ENCODE measurements at regions not wholly inside any gene's neighbourhood (a gene's known extent, or its start where the extent isn't known, plus 50 kb on each side); places are given as distances from the start of the nearest gene placed in this dataset.
"Not testable (repeated sequence)": the region's sequence is repeated elsewhere in the genome, so short reads cannot be mapped to it uniquely, and the experiment has no call there.

DNA sequence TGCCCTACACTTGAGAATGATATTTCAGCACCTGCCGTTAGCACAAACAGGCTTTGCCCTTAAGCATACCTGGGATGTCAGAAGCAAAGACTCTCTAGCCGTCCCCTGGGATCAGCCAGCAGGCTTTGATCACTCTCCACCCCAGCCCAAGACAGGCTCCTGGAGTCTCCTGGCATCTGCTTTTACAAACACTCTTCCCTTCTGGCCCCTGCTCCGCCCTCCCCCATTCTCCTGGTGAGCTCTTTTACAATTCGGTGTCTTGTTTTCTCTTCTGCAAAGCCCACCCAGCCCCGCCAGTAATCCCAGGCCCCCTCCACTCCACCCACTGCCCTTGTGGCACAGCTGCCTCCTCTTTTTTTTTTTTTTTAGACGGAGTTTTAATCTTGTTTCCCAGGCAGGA is 50.4 kb downstream of the KATNIP start:
- no peak for DNase-seq

DNA sequence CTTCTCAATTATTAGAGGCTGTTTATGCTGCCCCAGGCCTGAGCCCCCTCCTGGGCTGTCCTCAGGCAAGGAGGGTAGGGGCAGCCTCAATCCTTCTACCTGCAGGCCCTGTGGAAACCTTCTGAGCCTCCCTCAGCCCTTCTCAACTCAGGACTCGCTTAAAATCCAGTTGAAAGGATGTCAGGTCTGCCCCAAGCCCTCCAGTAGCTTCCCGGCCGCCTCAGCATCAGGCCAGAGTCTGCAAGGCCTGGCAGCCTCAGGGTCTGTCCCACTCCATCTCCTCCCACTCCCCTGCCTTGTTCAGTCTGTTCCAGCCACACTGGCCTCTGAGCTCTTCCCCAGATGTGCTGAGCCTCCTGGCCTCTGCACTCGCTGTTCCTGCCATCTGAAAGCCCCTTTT is 52.2 kb downstream of the KATNIP start:
- no peak for DNase-seq

- DNase-seq, result peak; percentile 25
These were observed 55.7 kb downstream of the KATNIP start for GRCh38 chr16:27605500-27606106.

- no peak for DNase-seq
These were observed 61.4 kb downstream of the KATNIP start for GRCh38 chr16:27611340-27611739.

DNA sequence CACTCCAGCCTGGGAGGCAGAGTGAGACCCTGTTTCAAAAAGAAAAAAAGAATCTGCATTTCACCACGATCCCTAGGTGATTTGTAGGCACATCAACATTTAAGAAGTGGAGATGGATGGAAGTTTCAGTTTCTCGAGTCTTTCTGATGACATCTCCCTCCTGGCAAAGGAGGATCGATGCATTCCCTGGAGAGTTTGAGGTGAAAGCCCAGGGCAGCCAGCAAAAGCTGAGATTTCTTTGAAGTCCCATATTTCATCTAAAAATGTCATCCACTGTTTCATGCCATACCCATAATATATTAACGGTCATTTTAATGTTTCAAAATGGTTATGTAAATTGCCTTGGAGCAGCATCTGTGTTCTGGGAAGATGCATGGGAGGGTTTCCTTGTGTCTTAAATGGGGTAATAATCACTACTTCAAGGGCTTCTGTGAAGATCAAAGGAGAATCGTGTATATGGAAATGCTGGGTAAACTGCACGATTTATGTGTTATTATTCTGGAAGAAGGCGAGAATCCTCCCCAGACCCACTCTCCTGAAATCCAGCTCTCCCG is 63.4 kb downstream of the KATNIP start:
- DNase-seq, result no peak

- DNase-seq, result no peak
These were observed 67.7 kb downstream of the KATNIP start for GRCh38 chr16:27617665-27618064.

- no peak for DNase-seq
These were observed 68.2 kb downstream of the KATNIP start for GRCh38 chr16:27618165-27618564.

GRCh38 chr16:27618606-27619327 is 68.8 kb downstream of the KATNIP start:
- no peak for DNase-seq

GRCh38 chr16:27620541-27620940 is 70.6 kb downstream of the KATNIP start:
- no peak for DNase-seq

DNA sequence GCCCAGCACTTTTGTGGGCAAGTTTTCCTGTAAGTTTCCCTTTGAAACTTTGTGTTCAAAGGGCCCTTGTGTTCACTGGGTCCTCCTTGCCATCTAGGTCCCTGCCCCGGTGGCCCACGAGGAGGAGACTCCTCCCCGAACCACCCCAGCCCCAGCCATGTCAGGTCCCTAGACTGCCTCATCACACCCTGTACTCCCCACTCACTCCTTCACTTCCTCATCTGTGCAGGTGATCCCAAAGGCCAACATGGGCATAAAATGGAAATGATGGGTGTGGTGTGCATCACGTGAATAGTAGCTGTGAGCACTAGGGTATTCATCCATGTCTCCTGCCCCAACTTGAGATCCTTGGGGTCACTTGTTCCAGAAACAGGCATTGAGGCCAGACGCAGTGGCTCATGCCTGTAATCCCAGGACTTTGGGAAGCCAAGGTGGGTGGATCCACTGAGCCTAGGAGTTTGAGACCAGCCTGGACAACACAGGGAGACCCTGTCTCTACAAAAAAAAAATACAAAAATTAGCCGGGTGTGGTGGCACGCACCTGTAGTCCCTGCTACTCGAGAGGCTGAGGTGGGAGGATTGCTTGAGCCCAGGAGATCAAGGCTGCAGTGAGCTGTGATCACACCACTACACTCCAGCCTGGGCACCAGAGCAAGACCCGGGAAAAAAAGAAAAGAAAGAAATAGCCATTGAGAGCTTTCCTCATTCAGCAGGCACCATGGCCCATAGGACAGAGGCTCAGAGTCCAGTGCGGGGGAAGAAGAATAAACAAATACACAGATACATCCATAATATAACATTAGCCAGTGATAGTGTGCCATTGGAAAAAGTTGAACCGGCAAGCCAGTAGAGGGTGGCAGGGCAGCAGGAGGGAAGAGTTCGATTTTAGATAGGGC is 74.5 kb downstream of the KATNIP start:
- DNase-seq, result no peak

DNA sequence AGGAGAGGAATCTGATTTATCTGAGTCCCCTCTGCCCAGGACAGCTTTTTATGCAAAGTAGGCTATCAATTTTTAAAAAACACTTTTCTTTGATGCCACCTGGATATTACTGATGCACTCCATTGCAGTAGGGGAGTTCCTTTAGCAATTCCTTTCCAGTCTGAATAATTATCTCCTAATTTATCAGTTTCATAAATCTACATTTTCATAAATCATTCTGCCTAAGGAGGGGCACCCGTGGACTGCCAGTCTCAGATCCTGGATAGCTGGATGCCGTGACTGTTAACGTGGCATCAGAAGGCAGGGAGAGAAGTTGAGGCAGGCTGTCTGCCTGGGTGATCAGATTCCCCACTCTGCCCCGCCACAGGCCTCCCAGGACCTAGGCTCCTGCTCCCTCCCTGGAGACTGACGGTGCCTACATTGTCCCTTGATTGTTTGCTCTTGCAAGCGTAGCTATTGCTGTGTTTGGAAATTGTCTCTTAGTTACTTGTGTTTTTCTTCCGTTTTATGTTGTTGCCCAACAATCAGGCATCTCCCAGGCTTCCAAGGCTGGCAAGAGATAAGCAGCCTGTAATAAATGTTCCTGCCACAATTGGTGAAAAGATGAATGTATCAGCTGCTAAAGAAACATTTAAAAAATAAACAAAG is 75.2 kb downstream of the KATNIP start:
- DNase-seq, result no peak

- DNase-seq, result no peak
These were observed 77.2 kb downstream of the KATNIP start for GRCh38 chr16:27627136-27627535.

GRCh38 chr16:27628241-27628942 is 78.4 kb downstream of the KATNIP start:
- no peak for DNase-seq

GRCh38 chr16:27628943-27629462 is 79.1 kb downstream of the KATNIP start:
- not testable (repeated sequence) for DNase-seq

DNA sequence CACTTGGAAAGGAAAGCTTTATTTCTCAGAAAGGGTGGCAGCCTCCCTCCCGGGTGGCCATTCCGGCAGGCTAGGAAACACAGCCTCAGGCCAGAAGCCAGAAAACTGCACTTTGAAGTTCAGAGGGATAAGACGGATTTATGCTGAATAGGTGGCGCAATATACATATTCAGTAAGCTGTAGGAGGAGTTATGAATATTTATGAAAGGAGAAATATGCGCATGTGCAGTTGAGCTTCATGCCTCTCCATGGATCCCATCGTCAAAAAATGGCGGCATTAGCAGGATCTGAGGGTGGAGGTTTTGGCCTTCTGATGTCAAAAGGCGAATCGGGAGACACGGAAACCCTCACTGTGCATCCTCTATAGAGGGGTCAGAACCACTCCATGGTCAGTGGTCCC is 82.3 kb downstream of the KATNIP start:
- no peak for DNase-seq

- no peak for DNase-seq
These were observed 83.3 kb downstream of the KATNIP start for GRCh38 chr16:27633221-27633620.

DNA sequence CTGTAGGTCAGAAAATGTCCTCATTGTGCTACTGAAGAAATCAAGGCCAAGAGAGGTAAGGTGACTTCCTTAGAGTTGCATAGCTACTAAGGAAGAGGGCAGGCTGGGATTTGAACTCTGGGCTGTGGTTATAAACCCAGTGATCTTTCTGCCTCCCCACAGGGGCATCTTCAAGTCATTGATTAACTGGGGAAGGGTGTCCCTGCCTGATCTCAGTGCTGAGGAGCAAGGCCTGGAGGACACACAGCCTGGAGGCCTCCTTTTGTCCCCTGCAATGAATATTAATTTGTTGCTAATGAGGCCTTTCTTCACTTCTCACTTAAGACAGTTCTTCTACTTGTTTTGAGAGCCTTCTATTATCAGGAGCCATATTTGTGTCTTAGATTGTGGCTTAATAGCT is 83.8 kb downstream of the KATNIP start:
- no peak for DNase-seq

DNA sequence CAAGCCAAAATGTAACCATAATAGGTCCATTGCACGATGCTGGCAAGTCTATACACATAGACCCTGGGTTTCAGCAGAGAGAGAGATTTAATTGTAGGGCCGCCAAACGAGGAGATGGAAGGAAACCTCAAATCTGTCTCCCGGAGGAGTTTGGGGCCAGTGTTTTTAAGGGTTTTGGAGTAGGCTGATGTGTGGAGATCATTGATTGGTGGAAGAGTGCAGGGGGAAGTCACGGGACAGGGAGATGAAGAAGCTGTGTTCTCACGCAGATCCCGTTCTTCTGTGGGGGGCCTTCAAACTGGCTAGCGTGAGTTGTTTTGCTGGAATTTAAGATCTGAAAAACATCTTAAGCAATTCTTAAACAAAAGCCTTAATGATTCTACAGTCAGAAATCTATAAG is 84.8 kb downstream of the KATNIP start:
- DNase-seq, result no peak

GRCh38 chr16:27636453-27637240 is 86.7 kb downstream of the KATNIP start:
- DNase-seq, result no peak

DNA sequence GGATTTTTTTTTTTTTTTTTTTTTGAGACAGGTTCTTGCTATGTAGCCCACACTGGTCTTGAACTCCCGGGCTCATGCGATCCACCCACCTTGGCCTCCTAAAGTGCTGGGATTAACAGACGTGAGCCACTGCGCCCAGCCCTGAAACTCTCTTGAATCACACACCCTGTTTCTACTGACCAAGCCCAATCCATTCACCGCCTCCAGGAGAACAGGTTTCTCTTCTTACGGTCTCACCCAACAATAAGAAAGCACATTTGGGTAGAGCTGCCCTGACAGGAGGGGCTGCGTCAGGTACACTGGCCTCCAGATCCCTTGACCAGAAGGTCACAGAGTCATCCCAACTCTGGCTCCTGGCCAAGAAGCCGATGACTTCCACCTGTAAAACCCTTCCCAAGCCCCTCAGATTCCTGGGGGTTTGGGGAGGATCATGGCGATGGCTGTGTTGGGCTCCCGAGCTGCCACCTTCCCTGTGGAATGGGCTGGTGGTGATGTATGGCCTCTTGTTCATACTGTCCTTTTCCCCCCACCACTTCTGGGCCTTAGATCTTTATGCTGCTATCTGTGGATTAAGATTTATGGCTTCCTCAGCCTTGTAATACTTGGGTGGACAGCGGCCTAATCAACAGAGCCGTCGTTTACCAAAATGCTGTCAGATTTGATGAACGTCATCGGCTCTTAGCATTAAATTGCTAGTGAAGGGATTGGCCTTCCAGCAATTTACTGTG is 89.1 kb downstream of the KATNIP start:
- no peak for DNase-seq
